ENCODE measurements at regions not wholly inside any gene's neighbourhood (a gene's known extent, or its start where the extent isn't known, plus 50 kb on each side); places are given as distances from the start of the nearest gene placed in this dataset.

- peak; percentile 10 for DNase-seq (ENCODE audit: low read depth)
These were observed 229.0 kb upstream of the ZC3H12C start for GRCh38 chr11:109864151-109864661.

GRCh38 chr11:109864834-109865547 lies 228.2 kb upstream of the ZC3H12C start:
- peak; percentile 92 for DNase-seq (ENCODE audit: low read depth)

GRCh38 chr11:109865548-109866186 lies 227.5 kb upstream of the ZC3H12C start:
- DNase-seq (ENCODE audit: low read depth): no peak

GRCh38 chr11:109867784-109868183 lies 225.4 kb upstream of the ZC3H12C start:
- DNase-seq (ENCODE audit: low read depth): no peak

- no peak for DNase-seq (ENCODE audit: low read depth)
These were observed 223.7 kb upstream of the ZC3H12C start for GRCh38 chr11:109869536-109869935.

- no peak for DNase-seq (ENCODE audit: low read depth)
These were observed 222.9 kb upstream of the ZC3H12C start for GRCh38 chr11:109870297-109870696.

- no peak for DNase-seq (ENCODE audit: low read depth)
These were observed 216.1 kb upstream of the ZC3H12C start for GRCh38 chr11:109877043-109877442.

GRCh38 chr11:109884501-109884900 lies 208.7 kb upstream of the ZC3H12C start:
- no peak for DNase-seq (ENCODE audit: low read depth)

- no peak for DNase-seq (ENCODE audit: low read depth)
These were observed 208.2 kb upstream of the ZC3H12C start for GRCh38 chr11:109885006-109885405.

GRCh38 chr11:109892321-109892794 lies 200.8 kb upstream of the ZC3H12C start:
- no peak for DNase-seq (ENCODE audit: low read depth)

GRCh38 chr11:109894242-109894641 lies 198.9 kb upstream of the ZC3H12C start:
- DNase-seq (ENCODE audit: low read depth): no peak

- no peak for DNase-seq (ENCODE audit: low read depth)
These were observed 194.6 kb upstream of the ZC3H12C start for GRCh38 chr11:109898592-109898991.

- no peak for DNase-seq (ENCODE audit: low read depth)
These were observed 190.3 kb upstream of the ZC3H12C start for GRCh38 chr11:109902764-109903433.

GRCh38 chr11:109911488-109911887 lies 181.7 kb upstream of the ZC3H12C start:
- no peak for DNase-seq (ENCODE audit: low read depth)

GRCh38 chr11:109914038-109914437 lies 179.2 kb upstream of the ZC3H12C start:
- DNase-seq (ENCODE audit: low read depth): no peak

GRCh38 chr11:109914809-109915653 lies 178.2 kb upstream of the ZC3H12C start:
- DNase-seq (ENCODE audit: low read depth): peak; percentile 16

GRCh38 chr11:109926941-109927340 lies 166.3 kb upstream of the ZC3H12C start:
- no peak for DNase-seq (ENCODE audit: low read depth)

- no peak for DNase-seq (ENCODE audit: low read depth)
These were observed 163.9 kb upstream of the ZC3H12C start for GRCh38 chr11:109929308-109929707.

GRCh38 chr11:109933126-109933525 lies 160.1 kb upstream of the ZC3H12C start:
- peak; percentile 64 for DNase-seq (ENCODE audit: low read depth)

GRCh38 chr11:109934151-109934550 lies 159.0 kb upstream of the ZC3H12C start:
- no peak for DNase-seq (ENCODE audit: low read depth)

GRCh38 chr11:109936661-109937180 lies 156.5 kb upstream of the ZC3H12C start:
- no peak for DNase-seq (ENCODE audit: low read depth)

GRCh38 chr11:109937968-109938367 lies 155.2 kb upstream of the ZC3H12C start:
- DNase-seq (ENCODE audit: low read depth): no peak

Data from amniotic epithelial cell (primary cell).